Activated naive CD4-positive, alpha-beta T cell treated with anti-CD3 and anti-CD28 coated beads, Interleukin-2, amount 50 U/mL, for 24 hours (primary cell): ENCODE measurements at regions not wholly inside any gene's neighbourhood (a gene's known extent, or its start where the extent isn't known, plus 50 kb on each side); places are given as distances from the start of the nearest gene placed in this dataset.

Experiments
- H3K27ac Mint-ChIP-seq: one replicate; pipeline ENCODE4 v1.8.0; 2021; ENCODE audit warnings: mild to moderate bottlenecking, mixed read lengths
- H3K27me3 Mint-ChIP-seq: one replicate; pipeline ENCODE4 v1.8.0; 2021; ENCODE audit warnings: mixed read lengths
- H3K36me3 Mint-ChIP-seq: one replicate; pipeline ENCODE4 v1.8.0; 2021; ENCODE audit warnings: mixed read lengths
- H3K4me1 Mint-ChIP-seq: one replicate; pipeline ENCODE4 v1.8.0; 2021; ENCODE audit warnings: mixed read lengths
- H3K4me3 Mint-ChIP-seq: one replicate; pipeline ENCODE4 v1.8.0; 2021; ENCODE audit warnings: mild to moderate bottlenecking, mixed read lengths
- H3K9me3 Mint-ChIP-seq: one replicate; pipeline ENCODE4 v1.8.0; 2021; ENCODE audit warnings: mixed read lengths

DNA sequence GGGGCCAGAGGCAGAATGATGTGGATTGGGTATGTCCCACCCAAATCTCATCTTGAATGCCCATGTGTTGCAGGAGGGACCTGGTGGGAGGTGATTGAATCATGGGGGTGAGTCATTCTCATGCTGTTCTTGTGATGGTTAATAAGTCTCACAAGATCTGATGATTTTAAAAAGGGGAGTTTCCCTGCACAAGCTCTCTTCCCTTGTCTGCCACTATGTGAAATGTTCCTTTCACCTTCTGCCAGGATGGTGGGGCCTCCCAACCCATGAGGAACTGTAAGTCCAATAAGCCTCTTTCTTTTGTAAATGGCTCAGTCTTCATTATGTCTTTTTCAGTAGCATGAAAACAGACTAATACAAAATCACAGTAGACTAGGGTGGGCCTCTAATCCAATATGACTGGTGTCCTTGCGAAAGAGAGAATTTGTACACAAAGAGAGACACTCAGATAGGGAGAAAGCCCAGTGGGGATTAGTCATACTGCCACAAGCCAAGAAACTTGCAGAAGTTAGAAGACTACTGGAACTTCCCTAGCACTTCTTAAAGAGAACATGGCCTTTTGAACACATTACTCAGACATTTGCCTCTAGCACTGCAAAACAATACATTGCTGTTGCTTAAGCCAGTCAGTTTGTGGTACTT is 68.4 kb downstream of the ANXA1 start:
- H3K27me3 Mint-ChIP-seq = peaks cover 27% of the 10 kb centered on the region
- peak overlapping the region; percentile 79 for H3K27ac Mint-ChIP-seq
- no peaks in the 10 kb centered on the region for H3K9me3 Mint-ChIP-seq
- H3K36me3 Mint-ChIP-seq = no peaks in the 10 kb centered on the region
- H3K4me1 Mint-ChIP-seq = peaks cover 14% of the 10 kb centered on the region
- H3K4me3 Mint-ChIP-seq = no peak overlapping the region

DNA sequence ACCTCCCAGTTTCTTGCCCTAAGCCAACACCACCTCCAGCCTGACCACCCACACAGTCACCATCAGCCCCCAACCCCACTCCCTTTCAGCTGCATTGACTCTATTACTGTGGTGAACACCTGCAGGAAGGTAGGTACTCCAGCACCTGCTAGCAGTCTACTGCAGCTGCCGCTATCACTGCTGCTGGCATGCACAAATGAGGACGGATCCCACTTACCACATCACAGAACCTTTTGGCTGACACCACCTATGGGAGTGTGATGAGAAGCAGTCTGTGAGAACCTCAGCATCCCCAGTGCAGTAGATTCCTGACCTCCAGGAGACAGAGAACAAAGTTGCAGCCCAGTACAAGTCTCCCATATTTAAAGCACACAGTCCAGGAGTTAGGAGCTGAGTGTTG is 71.9 kb downstream of the ANXA1 start:
- Mint-ChIP-seq H3K9me3 (no peaks in the 10 kb centered on the region), H3K4me1 (peaks cover 7% of the 10 kb centered on the region), H3K27me3 (peaks cover 18% of the 10 kb centered on the region), H3K27ac (no peak overlapping the region), H3K4me3 (no peak overlapping the region), H3K36me3 (no peaks in the 10 kb centered on the region)

DNA sequence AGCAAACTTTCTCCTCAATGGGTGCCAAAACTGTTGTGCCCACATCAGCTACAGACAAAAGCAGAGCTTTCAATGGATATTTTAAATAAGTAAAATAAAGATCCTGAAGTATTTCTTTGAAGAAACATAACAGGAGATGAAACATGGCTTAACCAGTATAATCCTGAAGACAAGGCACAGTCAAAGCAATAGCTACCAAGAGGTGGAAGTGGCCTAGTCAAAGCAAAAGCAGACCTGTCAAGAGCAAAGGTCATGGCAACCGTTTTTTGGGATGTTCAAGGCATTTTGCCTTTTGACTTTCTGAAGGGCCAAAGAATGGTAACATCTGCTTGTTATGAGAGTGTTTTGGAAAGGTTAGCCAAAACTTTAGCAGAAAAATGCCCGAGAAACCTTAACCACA is 77.9 kb downstream of the ANXA1 start:
- Mint-ChIP-seq H3K36me3 (no peaks in the 10 kb centered on the region), H3K9me3 (no peaks in the 10 kb centered on the region), H3K27me3 (peaks cover 9% of the 10 kb centered on the region), H3K4me1 (no peaks in the 10 kb centered on the region), H3K4me3 (no peak overlapping the region), H3K27ac (no peak overlapping the region)

DNA sequence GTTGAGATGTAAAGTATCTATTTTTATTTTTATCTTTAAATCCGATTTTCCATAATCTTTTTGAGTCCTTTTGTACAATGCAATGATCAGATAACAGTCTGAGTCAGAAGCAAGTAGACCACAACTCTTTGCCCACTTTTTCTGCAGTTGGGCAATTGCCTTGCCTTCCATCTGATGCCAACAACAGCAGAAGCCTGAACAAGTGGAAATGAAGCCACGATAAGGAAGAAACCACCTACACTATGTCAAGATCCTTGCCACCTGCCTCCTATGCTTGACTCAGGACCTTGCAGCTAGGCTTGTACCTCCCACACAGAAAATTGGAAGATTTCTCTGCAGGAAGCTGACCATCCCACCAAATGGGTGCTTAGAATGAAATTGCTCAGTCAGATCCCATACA is 78.6 kb downstream of the ANXA1 start:
- H3K4me3 Mint-ChIP-seq = no peak overlapping the region
- no peaks in the 10 kb centered on the region for H3K9me3 Mint-ChIP-seq
- no peak overlapping the region for H3K27ac Mint-ChIP-seq
- H3K27me3 Mint-ChIP-seq = peaks cover 6% of the 10 kb centered on the region
- no peaks in the 10 kb centered on the region for H3K36me3 Mint-ChIP-seq
- no peaks in the 10 kb centered on the region for H3K4me1 Mint-ChIP-seq

DNA sequence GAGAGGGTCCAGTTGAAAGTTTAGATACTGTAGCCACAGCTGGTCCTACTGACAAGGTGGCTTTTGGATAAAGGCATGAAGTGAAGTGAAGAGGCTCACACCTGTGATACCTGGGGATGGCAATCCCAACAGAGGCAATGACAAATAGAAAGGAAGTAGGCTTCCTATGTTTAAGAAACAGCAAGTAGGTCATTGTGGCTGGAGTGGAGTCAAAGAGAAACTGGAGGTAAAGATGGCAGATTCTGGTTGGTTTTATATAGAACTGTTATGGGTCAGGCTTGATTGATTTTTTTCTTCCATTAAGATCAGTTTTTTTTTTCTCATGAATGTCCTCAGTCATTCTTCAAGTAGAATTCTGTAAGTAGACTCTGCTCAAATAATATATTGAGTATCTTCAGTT is 79.5 kb downstream of the ANXA1 start:
- no peak overlapping the region for H3K27ac Mint-ChIP-seq
- H3K4me1 Mint-ChIP-seq = no peaks in the 10 kb centered on the region
- H3K4me3 Mint-ChIP-seq = no peak overlapping the region
- no peaks in the 10 kb centered on the region for H3K9me3 Mint-ChIP-seq
- H3K27me3 Mint-ChIP-seq = peaks cover 7% of the 10 kb centered on the region
- no peaks in the 10 kb centered on the region for H3K36me3 Mint-ChIP-seq

DNA sequence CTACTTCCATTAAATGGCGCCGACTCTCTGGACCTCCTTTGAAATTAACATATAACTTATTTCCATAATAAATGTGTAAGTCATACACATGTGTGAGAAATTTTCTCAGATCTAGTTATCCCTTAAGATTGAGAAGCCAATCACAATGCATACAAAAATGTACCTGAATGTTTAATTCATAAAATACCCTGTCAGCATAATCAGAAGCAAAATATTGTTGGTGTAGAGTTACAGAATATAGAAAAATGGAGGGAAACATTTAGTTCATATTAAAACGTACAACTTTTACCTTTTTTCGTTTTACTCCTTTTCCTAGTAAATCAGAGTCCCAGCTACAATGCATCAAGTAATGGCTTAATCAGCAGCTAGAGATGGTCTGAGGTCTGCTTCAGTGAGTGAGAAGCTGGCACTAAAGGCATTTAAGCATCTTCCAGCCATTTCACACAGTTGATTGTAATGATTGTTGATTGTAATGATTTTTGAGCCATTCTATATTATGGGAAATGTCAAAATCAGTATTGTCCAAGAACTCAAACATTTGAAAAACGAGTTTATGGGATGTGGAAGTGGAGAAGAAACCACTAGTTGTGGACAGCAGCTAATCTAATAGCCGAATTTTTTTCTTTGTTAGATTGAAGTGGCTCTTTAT is 81.8 kb downstream of the ANXA1 start:
- no peak overlapping the region for H3K27ac Mint-ChIP-seq
- H3K9me3 Mint-ChIP-seq = no peaks in the 10 kb centered on the region
- H3K36me3 Mint-ChIP-seq = no peaks in the 10 kb centered on the region
- no peak overlapping the region for H3K4me3 Mint-ChIP-seq
- H3K27me3 Mint-ChIP-seq = peaks cover 9% of the 10 kb centered on the region
- H3K4me1 Mint-ChIP-seq = no peaks in the 10 kb centered on the region

DNA sequence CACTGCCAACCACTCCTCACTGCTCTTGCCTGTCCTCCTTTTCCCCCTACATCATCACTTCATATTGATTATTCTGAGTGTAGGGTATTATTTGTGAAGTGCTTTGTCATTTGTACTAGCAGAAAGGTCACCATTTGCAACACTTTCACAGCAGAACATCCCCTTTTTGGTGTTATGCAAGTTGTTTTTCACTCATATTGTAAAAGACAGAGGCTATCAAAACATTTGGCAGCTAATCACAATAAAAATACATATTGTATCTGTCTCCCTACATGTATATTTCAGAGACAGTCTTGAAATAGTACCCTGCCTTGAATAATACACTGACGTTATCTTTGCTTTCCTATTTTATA is 82.3 kb downstream of the ANXA1 start:
- Mint-ChIP-seq H3K27me3 (peaks cover 9% of the 10 kb centered on the region), H3K9me3 (no peaks in the 10 kb centered on the region), H3K4me1 (no peaks in the 10 kb centered on the region), H3K27ac (no peak overlapping the region), H3K36me3 (no peaks in the 10 kb centered on the region), H3K4me3 (no peak overlapping the region)

DNA sequence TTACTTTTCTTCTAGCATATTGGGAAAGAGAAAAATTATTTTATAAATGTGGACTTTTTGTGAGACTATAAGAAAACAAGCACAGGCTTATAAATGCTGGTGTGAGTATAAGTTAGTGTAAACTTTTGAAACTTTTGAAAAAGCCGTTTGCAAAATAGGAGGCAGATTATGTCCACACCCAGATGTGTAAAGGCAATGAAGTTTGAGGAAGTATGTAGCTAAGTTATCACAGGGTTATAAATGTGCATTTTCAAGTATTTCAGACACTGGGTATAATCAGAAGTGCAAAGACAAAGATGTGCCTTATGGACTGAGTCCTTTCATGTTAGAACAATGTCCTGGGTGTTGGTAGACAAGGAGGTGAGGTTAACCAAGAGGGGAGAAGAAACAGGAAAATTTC is 85.5 kb downstream of the ANXA1 start:
- H3K9me3 Mint-ChIP-seq = no peaks in the 10 kb centered on the region
- peaks cover 8% of the 10 kb centered on the region for H3K27me3 Mint-ChIP-seq
- no peak overlapping the region for H3K27ac Mint-ChIP-seq

DNA sequence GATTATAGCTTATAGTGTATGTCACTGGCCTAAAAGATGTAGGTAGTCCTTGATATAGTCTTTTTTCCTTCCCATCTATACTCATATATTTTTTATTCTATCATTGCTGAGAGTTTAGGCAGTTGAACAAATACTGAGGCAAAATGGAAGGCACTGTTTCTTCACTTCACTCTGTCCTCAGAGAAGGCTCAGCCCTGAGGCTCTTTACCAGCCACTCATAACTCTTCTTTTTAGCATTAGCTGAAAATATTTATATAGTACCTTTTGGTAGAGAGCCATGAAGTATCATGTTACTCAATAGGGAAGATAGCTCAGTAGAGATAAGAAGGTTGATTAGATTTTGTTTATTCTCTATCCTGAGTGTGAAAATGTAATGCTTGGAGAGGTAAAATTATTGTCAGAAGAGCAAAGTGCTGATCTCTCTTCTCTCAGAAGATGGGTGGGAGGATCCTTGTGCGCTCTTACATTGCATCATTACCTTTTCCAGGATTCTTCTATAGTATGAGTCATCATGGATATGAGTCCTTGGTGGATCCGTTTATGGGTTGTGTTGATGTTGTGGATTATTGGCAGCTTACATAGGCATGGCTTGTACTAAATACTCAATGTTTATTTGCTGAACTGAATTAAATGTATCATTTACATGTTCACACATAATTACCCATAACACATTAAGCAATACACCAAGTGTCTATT is 88.1 kb downstream of the ANXA1 start:
- Mint-ChIP-seq H3K27ac (no peak overlapping the region), H3K4me3 (no peak overlapping the region), H3K4me1 (no peaks in the 10 kb centered on the region), H3K27me3 (peaks cover 12% of the 10 kb centered on the region), H3K9me3 (no peaks in the 10 kb centered on the region), H3K36me3 (no peaks in the 10 kb centered on the region)

More for the DNA sequence above, 85.5 kb downstream of the ANXA1 start:
- no peaks in the 10 kb centered on the region for H3K4me1 Mint-ChIP-seq
- no peaks in the 10 kb centered on the region for H3K36me3 Mint-ChIP-seq
- H3K4me3 Mint-ChIP-seq = no peak overlapping the region

DNA sequence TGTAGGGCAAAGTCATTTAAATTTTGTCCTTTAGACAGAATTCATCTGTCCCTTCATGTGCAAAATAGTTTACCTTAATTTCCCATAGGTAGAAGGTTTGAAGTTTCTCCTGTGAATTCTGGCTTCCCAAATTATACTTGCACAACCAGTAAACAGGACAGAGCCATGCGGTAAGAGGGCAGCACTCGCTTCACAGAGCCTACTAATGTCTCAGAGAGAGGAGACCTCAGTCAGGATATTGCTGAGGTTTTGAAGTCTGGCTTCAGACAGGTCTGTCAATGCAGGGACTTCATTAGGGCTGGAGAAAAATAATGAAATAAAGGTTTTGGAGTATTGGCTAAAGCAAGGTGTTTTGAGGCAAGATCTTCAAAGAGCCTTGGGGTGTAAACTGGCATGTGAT is 91.4 kb downstream of the ANXA1 start:
- no peaks in the 10 kb centered on the region for H3K9me3 Mint-ChIP-seq
- no peaks in the 10 kb centered on the region for H3K4me1 Mint-ChIP-seq
- H3K27ac Mint-ChIP-seq = no peak overlapping the region

DNA sequence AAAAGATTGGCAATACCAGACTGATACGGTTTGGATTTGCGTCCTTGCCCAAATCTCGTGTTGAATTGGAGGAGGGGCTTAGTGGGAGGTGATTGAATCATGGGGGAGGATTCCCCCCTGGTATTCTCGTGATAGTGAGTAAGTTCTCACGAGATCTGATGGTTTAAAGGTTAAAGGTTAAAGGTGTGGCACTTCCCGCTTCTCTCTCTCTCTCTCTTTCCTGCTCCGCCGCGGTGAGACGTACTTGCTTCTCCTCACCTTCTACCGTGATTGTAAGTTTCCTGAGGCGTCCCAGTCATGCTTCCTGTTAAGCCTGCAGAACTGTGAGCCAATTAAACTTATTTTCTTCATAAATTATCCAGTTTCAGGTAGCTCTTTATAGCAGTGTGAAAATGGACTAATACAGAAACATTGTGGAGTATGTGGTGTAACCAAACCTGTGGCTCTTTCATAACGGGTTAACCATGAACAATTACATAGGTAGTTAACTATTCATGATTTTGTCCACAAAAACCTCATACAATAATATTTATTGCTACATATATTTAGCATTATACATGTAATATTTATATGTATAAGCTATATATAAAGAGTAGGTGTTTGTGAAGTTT is 107.5 kb downstream of the ANXA1 start:
- no peak overlapping the region for H3K4me3 Mint-ChIP-seq
- no peaks in the 10 kb centered on the region for H3K27me3 Mint-ChIP-seq
- no peaks in the 10 kb centered on the region for H3K36me3 Mint-ChIP-seq
- no peaks in the 10 kb centered on the region for H3K4me1 Mint-ChIP-seq
- no peak overlapping the region for H3K27ac Mint-ChIP-seq
- H3K9me3 Mint-ChIP-seq = no peaks in the 10 kb centered on the region

More for the DNA sequence above, 91.4 kb downstream of the ANXA1 start:
- H3K27me3 Mint-ChIP-seq = peaks cover 9% of the 10 kb centered on the region
- no peaks in the 10 kb centered on the region for H3K36me3 Mint-ChIP-seq
- H3K4me3 Mint-ChIP-seq = no peak overlapping the region

DNA sequence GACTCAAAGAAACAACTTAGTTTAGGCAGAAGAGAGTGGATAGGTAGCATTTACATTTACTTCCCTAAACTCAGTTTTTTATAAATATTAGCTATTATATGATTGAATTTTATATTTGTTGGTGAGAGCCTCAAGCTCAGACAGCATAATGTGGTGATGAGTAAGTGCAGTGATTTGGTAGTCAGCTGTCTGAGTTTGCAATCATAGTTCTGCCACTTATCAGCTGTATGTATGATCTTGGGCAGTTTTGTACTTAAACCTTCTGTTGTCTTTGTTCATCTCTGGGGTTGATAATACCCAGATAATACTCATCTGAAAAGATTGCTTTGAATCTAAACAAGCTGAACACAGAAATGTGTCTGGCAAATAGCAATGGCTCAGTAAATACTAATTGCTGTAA is 108.8 kb downstream of the ANXA1 start:
- Mint-ChIP-seq H3K36me3 (no peaks in the 10 kb centered on the region), H3K4me1 (no peaks in the 10 kb centered on the region), H3K4me3 (no peak overlapping the region), H3K27ac (no peak overlapping the region), H3K27me3 (no peaks in the 10 kb centered on the region), H3K9me3 (no peaks in the 10 kb centered on the region)

DNA sequence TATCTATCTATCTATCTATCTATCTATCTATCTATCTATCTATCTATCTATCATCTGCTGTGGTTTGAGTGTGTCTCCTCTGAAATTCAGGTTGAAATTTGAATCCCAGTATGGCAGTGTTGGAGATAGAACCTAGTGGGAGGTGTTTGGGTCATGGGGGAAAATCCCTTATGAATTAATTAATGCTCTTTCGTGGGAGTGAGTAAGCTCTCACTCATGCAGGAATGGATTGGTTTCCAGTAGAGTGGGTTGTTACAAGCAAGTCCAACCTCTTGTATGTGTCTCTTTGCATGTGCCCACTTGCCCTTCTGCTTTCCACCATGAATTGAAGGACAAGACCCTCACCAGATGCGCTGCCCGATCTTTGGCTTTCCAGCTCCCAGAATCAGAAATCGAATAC is 113.0 kb downstream of the ANXA1 start:
- no peaks in the 10 kb centered on the region for H3K36me3 Mint-ChIP-seq
- no peaks in the 10 kb centered on the region for H3K4me1 Mint-ChIP-seq
- H3K27ac Mint-ChIP-seq = no peak overlapping the region
- H3K9me3 Mint-ChIP-seq = no peaks in the 10 kb centered on the region
- no peaks in the 10 kb centered on the region for H3K27me3 Mint-ChIP-seq
- no peak overlapping the region for H3K4me3 Mint-ChIP-seq

DNA sequence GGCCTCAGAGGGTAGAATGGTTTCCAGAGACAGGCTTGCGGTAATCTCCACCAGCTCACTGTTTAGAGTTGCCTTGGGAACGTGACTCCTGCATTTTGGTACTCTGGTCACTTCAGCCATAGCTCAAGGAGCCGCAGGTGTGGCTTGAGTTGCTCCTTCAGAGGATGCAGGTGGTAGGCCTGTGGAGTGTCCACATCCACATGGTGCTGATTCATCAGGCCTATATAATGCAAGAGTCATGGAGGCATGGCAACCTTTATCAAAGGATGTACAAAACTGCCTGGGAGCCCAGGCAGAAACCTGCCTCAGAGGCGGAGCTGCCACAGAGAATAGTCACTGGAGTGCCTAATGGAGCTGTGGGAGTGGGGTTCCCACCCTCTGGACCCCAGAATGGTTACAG is 114.2 kb downstream of the ANXA1 start:
- Mint-ChIP-seq H3K36me3 (no peaks in the 10 kb centered on the region), H3K4me3 (no peak overlapping the region), H3K9me3 (no peaks in the 10 kb centered on the region), H3K4me1 (no peaks in the 10 kb centered on the region), H3K27me3 (no peaks in the 10 kb centered on the region), H3K27ac (no peak overlapping the region)

DNA sequence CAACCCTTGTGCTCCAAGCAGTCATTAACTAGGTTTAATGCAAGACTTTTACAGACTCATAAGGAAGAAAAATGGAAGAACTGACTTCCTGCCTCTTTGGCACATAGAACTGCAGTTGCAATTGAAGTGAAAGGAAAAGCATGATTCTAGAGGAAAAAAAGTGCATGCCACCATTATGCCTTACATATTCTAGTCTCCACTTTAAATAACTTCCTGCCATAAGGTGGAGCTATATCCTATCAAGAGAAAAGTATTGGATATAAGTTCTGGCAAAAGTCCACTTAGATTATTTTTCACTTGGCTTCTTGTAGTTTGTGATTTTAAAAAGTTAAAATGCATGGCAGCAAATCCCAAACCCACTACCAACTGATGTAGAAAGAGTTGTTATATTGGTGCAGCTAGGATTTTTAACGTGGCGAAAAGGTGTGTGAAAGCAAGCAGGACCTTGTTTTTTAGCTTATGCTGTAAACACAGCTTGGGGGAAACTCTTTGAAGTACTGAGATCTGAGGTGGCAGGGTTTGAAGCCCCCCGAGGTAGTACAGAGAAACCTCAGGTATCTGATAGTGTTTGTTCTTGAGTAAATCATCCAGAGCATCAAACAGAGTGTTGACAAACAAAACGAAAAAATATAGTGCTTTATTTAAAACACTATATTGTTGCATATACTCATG is 117.9 kb downstream of the ANXA1 start:
- H3K27ac Mint-ChIP-seq = no peak overlapping the region
- no peaks in the 10 kb centered on the region for H3K36me3 Mint-ChIP-seq
- H3K4me3 Mint-ChIP-seq = no peak overlapping the region
- no peaks in the 10 kb centered on the region for H3K4me1 Mint-ChIP-seq
- peaks cover 2% of the 10 kb centered on the region for H3K27me3 Mint-ChIP-seq
- H3K9me3 Mint-ChIP-seq = no peaks in the 10 kb centered on the region
